HG02588 (cell line): ENCODE measurements at regions not wholly inside any gene's neighbourhood (a gene's known extent, or its start where the extent isn't known, plus 50 kb on each side); places are given as distances from the start of the nearest gene placed in this dataset.

ENCODE experiments used
- ATAC-seq: cut with Tn5 transposase; IDR thresholded peaks from one replicate; pipeline ENCODE4 v1.9.1; 2021; ENCODE audit warnings: mild to moderate bottlenecking, moderate library complexity; ENCODE audit not compliant: unreplicated experiment

- no peak for ATAC-seq
These were observed 593.6 kb downstream of the ZIC1 start for GRCh38 chr3:148002705-148003205.

GRCh38 chr3:148004331-148004730 is 595.2 kb downstream of the ZIC1 start:
- ATAC-seq, result no peak

- ATAC-seq, result no peak
These were observed 596.3 kb downstream of the ZIC1 start for GRCh38 chr3:148005456-148005855.

GRCh38 chr3:148006508-148006907 is 597.3 kb downstream of the ZIC1 start:
- no peak for ATAC-seq

- ATAC-seq, result no peak
These were observed 599.4 kb downstream of the ZIC1 start for GRCh38 chr3:148008591-148008990.

- ATAC-seq, result no peak
These were observed 611.7 kb downstream of the ZIC1 start for GRCh38 chr3:148020861-148021260.

- ATAC-seq, result no peak
These were observed 612.2 kb downstream of the ZIC1 start for GRCh38 chr3:148021381-148021780.

GRCh38 chr3:148023994-148024393 is 614.8 kb downstream of the ZIC1 start:
- ATAC-seq, result no peak

- ATAC-seq, result no peak
These were observed 616.9 kb downstream of the ZIC1 start for GRCh38 chr3:148026009-148026588.

- ATAC-seq, result no peak
These were observed 621.8 kb downstream of the ZIC1 start for GRCh38 chr3:148030975-148031374.

- ATAC-seq, result no peak
These were observed 625.2 kb downstream of the ZIC1 start for GRCh38 chr3:148034353-148034752.

GRCh38 chr3:148036331-148036876 is 627.2 kb downstream of the ZIC1 start:
- ATAC-seq, result no peak

- ATAC-seq, result no peak
These were observed 633.7 kb downstream of the ZIC1 start for GRCh38 chr3:148042663-148043445.

- no peak for ATAC-seq
These were observed 635.0 kb downstream of the ZIC1 start for GRCh38 chr3:148044151-148044550.

- no peak for ATAC-seq
These were observed 642.7 kb upstream of the AGTR1 start for GRCh38 chr3:148054999-148055398.

- ATAC-seq, result no peak
These were observed 635.1 kb upstream of the AGTR1 start for GRCh38 chr3:148062590-148062989.

GRCh38 chr3:148066802-148067201 is 630.9 kb upstream of the AGTR1 start:
- no peak for ATAC-seq

- ATAC-seq, result no peak
These were observed 629.2 kb upstream of the AGTR1 start for GRCh38 chr3:148068466-148068865.

- no peak for ATAC-seq
These were observed 627.7 kb upstream of the AGTR1 start for GRCh38 chr3:148070041-148070440.

- ATAC-seq, result no peak
These were observed 623.8 kb upstream of the AGTR1 start for GRCh38 chr3:148073721-148074456.

- ATAC-seq, result no peak
These were observed 622.8 kb upstream of the AGTR1 start for GRCh38 chr3:148074946-148075345.
